Suprapubic skin (tissue), 4 donors: ENCODE measurements at regions not wholly inside any gene's neighbourhood (a gene's known extent, or its start where the extent isn't known, plus 50 kb on each side); places are given as distances from the start of the nearest gene placed in this dataset.
"Not testable (repeated sequence)": the region's sequence is repeated elsewhere in the genome, so short reads cannot be mapped to it uniquely, and the experiment has no call there.

Experiments used
- DNase-seq, 2 donors: peaks; one replicate each; pipeline ENCODE4 v3.0.0-alpha.2; 2019; ENCODE audit warnings: low spot score in 2 of 2
- H3K27ac ChIP-seq: fragments of 200-600 bp; sonication (generic); one replicate; pipeline ENCODE4 v1.5.1; 2019
- H3K27me3 ChIP-seq: fragments of 200-600 bp; sonication (generic); one replicate; pipeline ENCODE4 v1.5.1; 2019
- H3K36me3 ChIP-seq: fragments of 200-600 bp; sonication (generic); one replicate; pipeline ENCODE4 v1.5.1; 2019
- H3K4me1 ChIP-seq: fragments of 200-600 bp; sonication (generic); one replicate; pipeline ENCODE4 v1.5.1; 2019
- H3K4me3 ChIP-seq: fragments of 200-600 bp; sonication (generic); one replicate; pipeline ENCODE4 v1.5.1; 2019; ENCODE audit warnings: mild to moderate bottlenecking
- H3K9me3 ChIP-seq: fragments of 200-600 bp; sonication (generic); one replicate; pipeline ENCODE4 v1.5.1; 2019
- CTCF ChIP-seq, 2 donors: fragments of 200-600 bp in 1 of 2; fragments of 450-650 bp in 1 of 2; sonication (generic) in 1 of 2; IDR thresholded peaks; one replicate each; pipeline ENCODE4 v1.5.1; 2016 to 2019; ENCODE audit warnings: antibody characterized with exemption in 2 of 2, mild to moderate bottlenecking in 1 of 2, moderate library complexity in 1 of 2
- EP300 ChIP-seq: sonication (generic); formaldehyde crosslinking; IDR thresholded peaks from one replicate; pipeline ENCODE4 v1.6.1; 2017; ENCODE audit warnings: antibody characterized with exemption
- POLR2A ChIP-seq, 2 donors: fragments of 450-650 bp; IDR thresholded peaks; one replicate each; pipeline ENCODE4 v1.6.1; 2017; ENCODE audit warnings: antibody characterized with exemption in 2 of 2, mild to moderate bottlenecking in 2 of 2, moderate library complexity in 2 of 2
- POLR2AphosphoS5 ChIP-seq, 3 donors: sonication (generic); formaldehyde crosslinking; IDR thresholded peaks; one replicate each; pipeline ENCODE4 v1.6.1; 2017; ENCODE audit warnings: antibody characterized with exemption in 3 of 3
- WGBS: methylation state at CpG from one replicate; pipeline ENCODE4 v1.1.5; 2018; 5-methylcytosine and 5-hydroxymethylcytosine counted together

DNA sequence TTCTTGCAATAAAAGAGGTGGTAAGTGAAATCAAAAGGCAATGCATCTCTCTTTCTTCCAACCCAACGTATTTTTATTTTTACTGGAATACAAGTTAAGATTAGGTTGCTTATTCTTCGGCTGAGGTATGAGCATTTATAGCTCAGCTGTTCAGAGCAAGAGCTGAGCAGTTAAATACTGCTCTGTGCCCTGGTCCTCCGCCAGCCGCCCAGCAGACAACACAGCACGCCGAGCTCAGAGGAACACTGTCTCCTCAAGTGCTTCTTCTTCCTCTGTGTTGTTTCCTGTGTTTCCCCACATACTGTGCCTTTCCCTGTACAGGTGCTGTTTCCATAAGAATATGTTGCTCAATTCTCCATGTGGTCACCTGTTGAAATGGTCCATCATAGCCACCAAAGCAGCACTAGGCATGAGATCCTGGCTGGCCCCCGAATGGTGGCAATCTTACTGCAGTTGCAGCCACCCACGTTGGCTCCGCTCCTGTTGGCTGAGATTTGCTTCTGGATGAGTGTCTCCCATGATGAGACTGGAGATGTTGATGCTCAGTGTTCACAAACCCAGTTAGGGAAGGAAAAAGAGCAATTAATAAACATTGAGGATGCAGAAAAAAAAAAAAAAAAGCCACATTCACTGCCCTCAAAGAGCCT lies 515.3 kb downstream of the GRIN2A start:
- Histone ChIP-seq H3K36me3 (no peaks in the 10 kb centered on the region), H3K27ac (no peak overlapping the region), H3K9me3 (no peaks in the 10 kb centered on the region), H3K4me1 (no peaks in the 10 kb centered on the region), H3K27me3 (no peaks in the 10 kb centered on the region), H3K4me3 (no peak overlapping the region)
- 60% methylated on average over 9 of the region's 9 CpGs for WGBS
- DNase-seq = no peak
- TF ChIP-seq POLR2A (IDR thresholded peaks at IDR 0.05) = no peak
- TF ChIP-seq CTCF (IDR thresholded peaks at IDR 0.05) = no peak
- no peak for TF ChIP-seq EP300
- no peak for TF ChIP-seq POLR2AphosphoS5 (IDR thresholded peaks at IDR 0.05)

DNA sequence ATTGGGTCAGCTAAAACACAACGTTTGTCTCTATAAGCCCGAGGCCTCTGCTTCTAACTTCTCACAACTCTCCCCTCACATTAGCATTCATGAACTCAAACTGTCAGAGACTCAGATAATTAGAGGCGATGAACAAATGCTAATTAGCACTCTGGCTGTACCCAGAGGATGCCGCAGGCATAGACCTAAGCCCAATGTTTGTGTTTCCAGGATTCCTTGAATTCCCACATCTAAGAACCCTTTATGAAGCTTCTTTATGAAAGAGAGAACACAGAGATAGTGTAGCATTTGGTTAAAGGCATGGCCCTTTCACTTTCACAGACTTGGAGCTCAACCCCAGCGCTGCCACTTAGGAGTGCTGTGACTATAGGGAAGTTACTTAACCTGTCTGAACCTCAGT lies 512.2 kb downstream of the GRIN2A start:
- Histone ChIP-seq H3K4me1 (no peaks in the 10 kb centered on the region), H3K27ac (no peak overlapping the region), H3K4me3 (no peak overlapping the region), H3K36me3 (no peaks in the 10 kb centered on the region), H3K27me3 (no peaks in the 10 kb centered on the region), H3K9me3 (no peaks in the 10 kb centered on the region)
- WGBS = 46% methylated on average over 5 of the region's 5 CpGs
- no peak for DNase-seq
- TF ChIP-seq EP300 = no peak
- no peak for TF ChIP-seq POLR2A (IDR thresholded peaks at IDR 0.05)
- no peak for TF ChIP-seq POLR2AphosphoS5 (IDR thresholded peaks at IDR 0.05)
- no peak for TF ChIP-seq CTCF (IDR thresholded peaks at IDR 0.05)

GRCh38 chr16:9670616-9671015 lies 511.6 kb downstream of the GRIN2A start:
- not testable (repeated sequence) for DNase-seq, H3K4me1 ChIP-seq, H3K27me3 ChIP-seq, H3K9me3 ChIP-seq, H3K4me3 ChIP-seq, H3K27ac ChIP-seq, H3K36me3 ChIP-seq
- 66% methylated on average over 5 of the region's 5 CpGs for WGBS

DNA sequence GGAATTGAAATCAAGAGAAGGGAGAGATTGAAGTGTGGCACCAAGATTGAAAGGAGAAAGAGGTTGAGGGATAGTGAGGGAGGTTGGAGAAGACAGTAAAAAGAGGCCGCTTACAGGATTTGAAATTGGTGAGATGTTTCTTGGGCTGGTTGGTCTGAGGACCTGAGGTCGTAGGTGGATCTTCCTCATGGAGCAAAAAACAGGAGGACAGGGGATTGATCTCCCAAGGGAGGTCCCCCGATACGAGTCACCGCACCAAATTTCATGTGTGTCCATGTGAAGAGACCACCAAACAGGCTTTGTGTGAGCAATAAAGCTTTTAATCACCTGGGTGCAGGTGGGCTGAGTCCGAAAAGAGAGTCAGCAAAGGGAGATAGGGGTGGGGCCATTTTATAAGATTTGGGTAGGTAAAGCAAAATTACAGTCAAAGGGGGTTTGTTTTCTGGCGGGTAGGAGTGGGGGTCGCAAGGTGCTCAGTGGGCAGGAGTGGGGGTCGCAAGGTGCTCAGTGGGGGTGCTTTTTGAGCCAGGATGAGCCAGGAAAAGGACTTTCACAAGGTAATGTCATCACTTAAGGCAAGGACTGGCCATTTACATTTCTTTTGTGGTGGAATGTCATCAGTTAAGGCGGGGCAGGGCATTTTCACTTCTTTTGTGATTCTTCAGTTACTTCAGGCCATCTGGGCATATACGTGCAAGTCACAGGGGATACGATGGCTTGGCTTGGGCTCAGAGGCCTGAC lies 505.5 kb downstream of the GRIN2A start:
- not testable (repeated sequence) for H3K9me3 ChIP-seq, H3K4me3 ChIP-seq, H3K27me3 ChIP-seq, H3K27ac ChIP-seq, H3K36me3 ChIP-seq, H3K4me1 ChIP-seq, DNase-seq
- whole genome bisulfite sequencing = 92% methylated on average over 12 of the region's 12 CpGs

GRCh38 chr16:9677301-9677653 lies 505.0 kb downstream of the GRIN2A start:
- Histone ChIP-seq H3K4me1 (no peaks in the 10 kb centered on the region), H3K9me3 (no peaks in the 10 kb centered on the region), H3K4me3 (no peak overlapping the region), H3K36me3 (no peaks in the 10 kb centered on the region), H3K27me3 (no peaks in the 10 kb centered on the region), H3K27ac (no peak overlapping the region)
- no peak for DNase-seq
- WGBS = 76% methylated on average over 3 of the region's 3 CpGs
- TF ChIP-seq POLR2A (IDR thresholded peaks at IDR 0.05) (no peak), CTCF (IDR thresholded peaks at IDR 0.05) (no peak), POLR2AphosphoS5 (IDR thresholded peaks at IDR 0.05) (no peak), EP300 (no peak)

- H3K4me1 ChIP-seq = no peaks in the 10 kb centered on the region
- no peak overlapping the region for H3K27ac ChIP-seq
- WGBS = 24% methylated on average over 11 of the region's 11 CpGs
- H3K36me3 ChIP-seq = no peaks in the 10 kb centered on the region
- no peak overlapping the region for H3K4me3 ChIP-seq
- DNase-seq = no peak
- H3K9me3 ChIP-seq = no peaks in the 10 kb centered on the region
- H3K27me3 ChIP-seq = no peaks in the 10 kb centered on the region
- no peak for TF ChIP-seq CTCF (IDR thresholded peaks at IDR 0.05)
- TF ChIP-seq POLR2A (IDR thresholded peaks at IDR 0.05) = no peak
- no peak for TF ChIP-seq EP300
Measured at GRCh38 chr16:9679213-9679767, 502.9 kb downstream of the GRIN2A start.
